Activated CD8-positive, alpha-beta memory T cell treated with anti-CD3 and anti-CD28 coated beads for 36 hours (primary cell): ENCODE measurements at regions not wholly inside any gene's neighbourhood (a gene's known extent, or its start where the extent isn't known, plus 50 kb on each side); places are given as distances from the start of the nearest gene placed in this dataset.

Experiments
- CTCF ChIA-PET: fragments of 350-600 bp; sonication (Branson Sonifier 250); formaldehyde crosslinking; loops from one replicate; lab custom pipeline; 2021; ENCODE audit warnings: antibody characterized with exemption; lab: Charles Lee
- POLR2A ChIA-PET: fragments of 350-600 bp; sonication (Branson Sonifier 250); formaldehyde crosslinking; loops from one replicate; lab custom pipeline; 2021; ENCODE audit warnings: antibody characterized with exemption; lab: Charles Lee

DNA sequence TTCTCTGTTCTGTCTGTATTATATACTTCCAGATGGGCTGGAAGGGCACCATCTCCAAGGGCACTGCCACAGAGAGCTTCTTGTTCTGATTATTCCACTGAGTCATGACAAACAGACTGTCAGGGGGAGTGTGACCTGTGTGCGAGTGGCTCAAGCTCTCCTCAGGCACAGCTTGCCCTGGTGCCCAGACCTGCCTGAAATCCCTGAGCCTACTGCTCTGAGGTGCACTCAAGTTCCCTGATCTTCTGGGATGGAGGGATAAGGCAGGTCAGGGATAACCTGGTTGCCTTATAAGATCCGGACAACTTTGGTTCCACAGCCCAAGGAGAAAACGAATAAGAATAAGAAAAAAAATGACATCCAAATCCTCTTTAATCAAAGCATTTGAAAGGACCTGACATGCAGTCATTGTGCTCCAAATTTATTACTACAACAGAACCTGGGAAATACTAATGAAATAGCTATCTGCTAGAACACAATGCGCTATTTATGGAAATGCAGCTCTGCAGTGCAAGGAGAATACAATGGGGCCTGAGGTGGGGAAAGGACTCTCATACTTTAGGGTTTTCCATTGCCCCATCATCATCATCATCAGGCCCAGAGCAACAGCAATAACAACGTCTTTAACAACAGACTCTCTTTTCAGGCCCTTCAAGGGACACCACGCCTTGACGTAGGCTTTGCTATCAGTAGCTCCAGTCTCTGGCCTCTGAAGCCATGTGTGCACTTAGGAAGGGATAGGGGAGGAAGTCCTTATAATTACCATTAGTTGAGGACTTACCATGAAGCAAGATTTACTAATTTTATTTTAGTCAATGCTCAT, 217.1 kb upstream of the KIRREL3 start:
- CTCF ChIA-PET, result no interaction called here
- POLR2A ChIA-PET, result no interaction called here

DNA sequence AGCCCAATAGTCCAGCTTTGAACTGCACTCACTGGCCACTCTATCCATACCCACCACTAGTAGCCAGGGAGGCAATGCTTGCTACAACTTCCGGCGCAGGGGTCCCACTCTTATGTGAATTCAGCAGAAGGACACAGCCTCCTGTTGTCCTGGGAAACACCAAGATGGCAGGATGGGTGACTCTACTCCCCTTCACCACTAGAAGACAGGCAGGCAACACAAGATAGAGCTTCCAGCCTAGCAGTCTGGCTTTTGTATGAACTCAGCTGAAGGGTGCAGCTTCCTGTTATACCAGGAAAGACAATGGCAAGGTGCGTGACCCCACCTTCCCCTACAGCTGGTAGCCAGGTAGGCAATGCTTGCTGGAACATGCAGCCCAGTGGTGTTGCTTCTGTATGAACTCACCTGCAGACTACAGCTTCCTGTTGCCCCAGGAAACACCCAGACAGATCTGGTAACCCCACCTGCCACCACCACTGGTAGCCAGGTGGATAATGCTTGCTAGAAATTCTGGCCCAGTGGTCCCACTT, 205.2 kb upstream of the KIRREL3 start:
- CTCF ChIA-PET, result no interaction called here
- POLR2A ChIA-PET, result no interaction called here

DNA sequence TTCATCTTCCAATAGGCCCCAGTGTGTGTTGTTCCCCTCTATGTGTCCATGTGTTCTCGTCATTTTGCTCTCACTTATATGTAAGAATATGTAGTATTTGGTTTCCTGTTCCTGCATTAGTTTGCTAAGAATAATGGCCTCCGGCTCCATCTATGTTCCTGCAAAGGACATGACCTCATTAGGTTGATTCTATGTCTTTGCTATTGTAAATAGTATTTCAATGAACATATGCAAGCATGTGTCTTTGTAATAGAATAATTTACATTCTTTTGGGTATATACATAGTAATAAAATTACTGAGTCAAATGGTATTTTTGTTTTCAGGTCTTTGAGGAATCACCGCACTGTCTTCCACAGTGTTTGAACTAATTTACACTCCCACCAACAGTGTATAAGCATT, 202.9 kb upstream of the KIRREL3 start:
- CTCF ChIA-PET, result no interaction called here
- POLR2A ChIA-PET, result no interaction called here

DNA sequence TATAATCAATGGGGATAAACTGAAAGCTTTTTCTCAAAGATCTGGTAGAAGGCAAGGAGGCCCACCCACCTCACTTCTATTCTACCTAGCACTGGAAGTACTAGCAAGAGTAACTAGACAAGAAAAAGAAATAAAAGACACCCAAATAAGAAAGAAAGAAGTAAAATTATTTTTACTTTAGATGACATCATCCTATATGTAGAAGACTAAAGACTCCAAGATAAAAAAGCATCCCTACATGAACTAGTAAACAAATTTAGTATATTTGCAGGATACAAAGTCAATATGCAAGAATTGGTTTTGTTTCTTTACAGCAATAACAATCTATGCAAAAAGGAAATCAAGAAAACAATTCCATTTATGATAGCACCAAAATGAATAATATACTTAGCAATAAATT, 201.5 kb upstream of the KIRREL3 start:
- CTCF ChIA-PET, result no interaction called here
- POLR2A ChIA-PET, result no interaction called here

DNA sequence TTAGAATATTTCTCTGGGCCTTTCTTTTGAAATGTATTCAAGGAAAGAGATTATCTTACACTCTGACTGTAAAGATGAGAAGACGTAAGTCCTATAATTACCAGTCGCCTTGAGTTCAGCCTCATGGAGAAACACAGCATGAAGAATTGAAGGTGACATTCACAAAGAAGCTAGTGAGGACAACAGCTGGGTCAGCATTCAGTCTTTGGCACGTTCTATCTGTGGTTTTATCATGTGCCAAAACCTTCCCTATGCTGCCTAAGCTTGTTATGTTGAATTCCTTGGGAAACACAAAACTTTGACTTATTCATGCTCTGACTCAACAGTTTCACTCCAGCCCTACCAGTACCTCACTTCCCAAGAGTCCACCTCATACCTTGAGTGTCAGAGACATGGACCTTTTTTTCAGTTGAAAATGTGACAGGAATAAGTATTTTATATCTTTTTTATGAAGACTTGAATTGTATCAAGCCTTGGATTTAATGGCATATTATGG, 198.8 kb upstream of the KIRREL3 start:
- ChIA-PET CTCF (no interaction called here), POLR2A (no interaction called here)

DNA sequence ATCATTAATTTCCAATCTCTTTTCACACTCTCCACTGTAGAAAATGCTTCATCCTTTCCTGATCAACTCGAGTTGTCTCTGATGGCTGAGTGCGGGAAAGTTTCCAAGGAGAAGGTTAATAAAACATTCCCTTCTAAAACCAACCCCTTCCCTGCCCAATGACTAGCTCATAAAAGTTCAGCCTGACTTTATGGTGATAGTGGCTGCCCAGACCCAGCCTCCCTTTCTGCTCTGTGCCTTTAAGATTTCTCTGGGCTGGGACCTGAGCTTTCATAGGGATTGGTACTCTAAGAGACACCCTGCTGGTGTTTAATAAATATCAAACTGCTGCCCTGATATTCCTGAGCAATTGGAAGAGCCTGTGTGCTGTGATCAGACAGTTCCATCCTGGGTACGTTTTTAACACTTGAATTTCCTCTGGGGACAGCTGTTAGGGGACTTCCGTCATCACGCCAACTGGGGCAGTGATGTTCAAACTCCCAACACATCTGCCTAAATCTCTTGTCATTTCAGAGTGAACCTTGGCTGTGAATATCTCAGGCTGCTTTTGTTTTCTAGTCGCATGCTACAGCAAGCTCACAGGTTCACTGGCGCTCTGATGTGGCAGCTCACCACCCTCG, 195.0 kb upstream of the KIRREL3 start:
- ChIA-PET POLR2A (interaction anchor here (0.5 kb wide), 1 partner anchor 656 kb away, joined by 5 read pairs; no protein-coding TSS in a partner anchor), CTCF (no interaction called here)

DNA sequence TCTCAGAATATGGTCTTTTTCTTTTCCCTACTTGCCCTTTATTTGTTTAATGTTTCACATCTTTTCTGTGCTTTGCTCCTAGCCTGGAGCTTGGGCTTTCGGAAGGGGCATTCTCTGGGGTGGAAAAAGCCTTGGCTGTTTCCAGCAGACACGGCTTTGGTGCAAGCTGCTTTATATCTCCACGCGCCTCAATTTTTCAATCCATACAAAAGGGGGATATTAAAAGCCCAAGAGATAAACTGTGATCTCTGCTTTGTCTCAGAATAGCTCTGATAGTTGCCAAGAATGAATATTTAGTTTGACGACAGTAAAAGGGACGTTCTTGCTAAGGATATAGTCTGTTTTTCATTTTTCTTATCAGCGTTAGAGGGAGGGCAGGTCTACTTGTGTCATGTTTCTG, 194.0 kb upstream of the KIRREL3 start:
- POLR2A ChIA-PET, result no interaction called here
- CTCF ChIA-PET, result no interaction called here

DNA sequence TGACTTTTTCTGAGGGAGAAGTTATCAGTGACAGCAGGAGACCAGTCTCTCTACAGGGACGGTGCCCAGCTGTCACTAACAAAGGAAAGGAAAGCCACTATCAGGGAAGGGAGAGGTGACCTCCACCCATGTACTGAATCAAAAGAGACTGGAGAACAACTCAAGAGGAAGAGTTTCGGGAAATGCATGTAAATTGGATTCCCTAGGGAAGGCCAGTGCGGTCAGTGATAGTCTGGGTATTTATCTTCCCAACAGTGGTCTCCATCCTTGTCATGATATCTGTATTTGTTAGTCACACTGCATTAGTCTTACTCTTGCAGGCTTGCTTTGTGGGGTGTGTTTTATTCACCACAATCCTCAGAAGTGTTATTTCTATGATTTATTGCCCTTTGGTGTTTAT, 193.4 kb upstream of the KIRREL3 start:
- ChIA-PET CTCF (no interaction called here), POLR2A (no interaction called here)

DNA sequence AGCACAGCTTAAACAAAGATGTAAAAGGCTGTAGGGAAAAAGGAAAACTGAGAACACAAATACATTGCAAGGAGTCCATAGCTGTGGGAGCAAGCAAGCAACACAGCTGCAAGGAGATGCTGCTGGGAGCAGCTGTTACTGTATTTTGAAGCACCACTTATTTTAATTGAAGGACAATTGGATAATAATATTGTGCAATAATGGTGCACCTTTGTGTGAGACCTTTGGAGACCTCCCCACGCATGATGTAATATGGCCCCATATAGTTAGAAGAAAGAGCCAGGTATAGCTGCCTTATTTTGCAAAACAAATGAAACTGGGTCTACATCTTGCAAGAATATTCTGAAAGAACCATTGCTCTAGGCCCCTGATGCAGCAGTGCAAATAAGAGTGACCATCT, 191.1 kb upstream of the KIRREL3 start:
- ChIA-PET POLR2A (no interaction called here), CTCF (no interaction called here)

DNA sequence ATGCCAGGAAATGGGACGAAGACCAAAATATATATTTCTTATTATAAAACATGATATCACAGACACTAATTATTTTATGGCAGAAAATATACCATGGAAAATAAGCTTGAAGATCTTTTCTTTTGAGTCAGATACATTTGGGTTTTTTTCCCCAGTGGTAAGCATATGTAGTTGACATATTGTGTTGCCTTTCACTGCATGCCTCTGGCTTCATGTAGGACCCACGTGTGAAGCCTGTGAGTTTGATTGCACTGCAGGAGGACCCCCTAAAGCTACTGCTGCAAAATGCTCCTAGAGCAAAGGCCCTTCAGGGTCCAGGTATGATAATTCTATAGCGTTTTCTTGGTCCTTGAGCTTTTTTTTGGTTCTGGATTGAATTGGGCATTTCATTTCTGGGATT, 190.7 kb upstream of the KIRREL3 start:
- ChIA-PET POLR2A (no interaction called here), CTCF (no interaction called here)

DNA sequence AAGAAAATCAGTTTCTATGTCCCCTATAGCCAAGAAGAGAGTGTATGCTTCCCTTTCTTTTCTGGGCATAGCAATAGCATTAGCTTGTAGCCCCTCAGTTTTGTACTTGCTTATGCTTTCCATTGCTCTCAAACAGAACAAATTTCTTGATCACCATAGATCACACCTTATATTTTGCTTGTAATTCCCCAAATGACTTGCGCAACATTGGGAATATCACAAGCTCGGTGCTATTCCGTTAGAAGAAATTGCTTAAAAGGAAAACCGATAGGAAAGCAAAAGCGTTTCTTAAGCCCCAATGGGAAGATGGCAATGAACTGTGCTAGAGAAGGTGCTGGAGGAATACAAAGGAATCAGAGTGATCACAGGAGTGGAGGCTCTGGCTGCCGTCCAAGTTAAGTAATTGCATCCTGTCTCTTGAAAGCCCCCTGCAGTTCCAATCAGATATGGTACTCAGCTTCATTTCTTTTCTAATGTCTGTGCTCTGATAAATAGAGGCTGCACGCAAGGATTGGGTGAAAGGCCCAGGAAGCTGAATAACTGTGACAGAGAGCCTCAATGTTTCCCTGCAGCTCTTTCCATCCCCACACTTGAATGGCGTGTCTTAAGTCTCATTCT, 182.1 kb upstream of the KIRREL3 start:
- CTCF ChIA-PET, result no interaction called here

DNA sequence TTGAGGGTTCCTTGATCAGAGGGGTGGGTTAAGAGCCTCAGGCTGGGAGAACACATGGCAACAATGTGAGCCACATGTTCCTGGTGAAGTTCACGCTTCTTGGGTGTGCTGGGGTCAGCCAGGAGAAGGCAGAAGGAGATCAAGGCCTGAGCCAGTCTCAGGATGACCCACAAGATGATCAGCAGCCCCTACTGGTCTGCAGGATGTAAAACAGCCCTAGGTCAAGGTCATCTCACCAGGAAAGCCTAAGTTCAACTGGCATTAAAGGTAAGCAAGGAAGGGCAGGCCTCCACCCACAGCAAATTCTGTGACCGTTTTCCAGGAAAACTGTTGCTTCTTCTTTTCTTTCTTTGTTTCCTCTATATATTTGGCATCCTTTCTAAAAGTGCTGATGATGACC, 156.7 kb upstream of the KIRREL3 start:
- ChIA-PET CTCF (no interaction called here), POLR2A (no interaction called here)

More for the DNA sequence above, 182.1 kb upstream of the KIRREL3 start:
- POLR2A ChIA-PET, result no interaction called here

DNA sequence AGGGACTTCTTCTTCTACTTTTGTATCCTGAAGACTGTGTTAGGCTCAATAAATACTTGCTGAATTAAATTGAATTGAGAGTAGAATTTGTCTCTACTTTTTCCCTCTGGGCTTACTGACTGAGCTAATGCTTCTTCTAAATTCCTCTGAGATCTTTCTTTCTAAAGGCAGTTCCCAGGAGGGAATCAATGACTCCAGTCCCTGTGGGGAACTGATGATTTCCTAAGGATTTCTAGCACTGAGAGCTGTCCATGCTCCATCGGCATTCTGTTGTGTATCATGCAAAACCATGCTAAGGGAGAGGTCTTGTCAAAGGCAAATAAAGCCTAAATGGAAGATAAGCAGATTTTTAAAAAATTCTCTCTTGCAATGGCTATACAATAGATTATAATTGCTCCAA, 148.8 kb upstream of the KIRREL3 start:
- ChIA-PET POLR2A (no interaction called here), CTCF (no interaction called here)

DNA sequence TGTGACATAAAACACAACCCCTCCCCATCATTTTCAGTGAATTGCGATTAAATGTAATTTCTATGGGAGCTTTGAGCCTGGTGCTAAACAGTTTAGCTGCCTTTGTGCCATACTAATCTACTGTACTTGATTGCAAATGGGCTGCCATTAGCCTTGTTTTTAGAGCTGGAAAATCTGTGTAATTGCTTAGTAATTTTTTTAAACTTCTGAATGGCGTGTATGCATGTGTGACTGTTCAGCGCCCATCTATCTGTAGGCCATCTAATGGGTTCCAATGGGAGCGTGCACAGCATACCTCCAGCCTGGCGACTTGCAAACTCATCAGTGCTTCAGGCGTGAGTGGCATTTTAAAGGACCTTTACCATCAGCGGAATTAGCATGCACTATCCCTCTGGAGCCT, 142.7 kb upstream of the KIRREL3 start:
- ChIA-PET POLR2A (no interaction called here), CTCF (no interaction called here)

DNA sequence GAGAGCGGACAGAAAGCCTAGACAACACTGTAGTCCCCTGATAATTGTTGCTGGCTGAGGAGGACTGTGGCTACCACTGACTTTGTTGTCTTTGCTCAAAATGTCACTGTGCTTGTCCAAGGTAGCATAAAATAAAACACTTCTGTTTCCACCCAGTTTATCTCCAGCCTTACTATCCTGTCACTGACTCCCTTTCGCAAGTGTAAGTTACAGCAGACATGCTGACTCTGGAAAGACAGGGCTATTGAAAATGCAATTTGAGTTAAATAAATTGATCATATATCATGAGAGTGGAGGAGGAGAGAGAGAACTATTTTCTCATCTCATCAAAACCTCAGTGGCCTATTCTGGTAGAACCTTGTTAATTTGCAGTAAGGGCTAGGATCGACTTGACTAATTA, 138.0 kb upstream of the KIRREL3 start:
- ChIA-PET POLR2A (no interaction called here), CTCF (no interaction called here)

DNA sequence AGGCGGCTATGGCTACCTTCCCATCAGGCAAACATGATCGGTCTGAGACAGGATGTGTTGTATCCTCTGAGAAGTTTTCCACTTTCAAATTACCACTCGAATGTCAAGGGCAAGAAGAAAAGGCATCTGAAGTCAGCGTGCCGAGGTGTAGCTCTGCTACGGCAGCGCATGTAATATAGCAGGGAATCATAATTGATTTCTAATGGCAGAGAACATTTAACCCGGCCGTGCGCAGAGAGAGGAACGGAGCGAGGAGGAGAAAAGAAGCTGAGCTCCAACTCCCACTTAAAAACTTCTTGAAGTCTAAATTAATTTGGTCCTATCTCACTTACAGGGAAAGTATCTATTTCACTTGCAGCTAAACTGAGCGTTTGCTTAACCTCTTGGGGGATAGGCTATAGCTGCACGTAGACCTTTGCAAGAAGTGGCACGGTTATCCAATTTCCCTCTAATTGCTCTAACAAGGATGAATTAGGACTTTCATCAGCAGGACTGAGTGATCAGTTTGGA, 137.3 kb upstream of the KIRREL3 start:
- ChIA-PET CTCF (no interaction called here), POLR2A (no interaction called here)

DNA sequence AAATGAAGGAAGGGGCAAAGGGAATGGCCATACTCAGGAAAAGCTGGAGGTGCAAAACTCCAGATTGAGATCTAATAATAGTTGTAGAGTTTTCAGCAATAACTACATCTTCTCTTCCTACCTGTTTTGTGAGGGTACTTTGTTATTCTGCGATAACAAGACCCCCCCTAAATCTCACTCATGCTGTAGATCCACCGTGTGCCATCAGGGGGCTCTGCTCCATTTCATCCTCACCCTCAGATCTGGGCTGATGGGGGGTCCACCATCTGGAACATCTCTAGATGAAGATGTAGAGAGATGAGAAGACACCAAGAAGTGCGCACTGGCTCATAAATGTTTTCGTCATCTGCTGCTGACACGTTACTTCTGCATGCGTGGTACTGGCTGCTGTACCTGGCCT, 135.9 kb upstream of the KIRREL3 start:
- CTCF ChIA-PET, result no interaction called here
- POLR2A ChIA-PET, result no interaction called here

DNA sequence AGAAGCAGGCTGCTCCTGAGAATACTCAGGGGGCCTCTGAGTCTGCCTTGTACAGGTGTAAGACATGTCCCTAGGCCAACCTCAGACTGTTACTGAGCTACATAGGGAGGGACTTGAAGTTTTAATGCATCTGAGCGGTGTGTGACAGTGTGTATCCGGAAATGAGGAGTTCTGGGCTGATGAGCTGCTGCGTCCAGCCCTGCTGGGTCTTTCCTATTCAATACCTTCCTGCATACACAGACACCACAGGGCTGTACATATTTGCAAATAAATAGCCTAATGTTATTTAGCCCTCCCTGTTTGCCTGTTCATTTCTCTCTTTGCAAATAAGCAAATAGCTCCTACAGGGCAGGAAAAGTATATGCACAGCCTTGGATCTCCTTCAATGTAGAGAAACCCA, 134.7 kb upstream of the KIRREL3 start:
- ChIA-PET CTCF (no interaction called here), POLR2A (no interaction called here)

DNA sequence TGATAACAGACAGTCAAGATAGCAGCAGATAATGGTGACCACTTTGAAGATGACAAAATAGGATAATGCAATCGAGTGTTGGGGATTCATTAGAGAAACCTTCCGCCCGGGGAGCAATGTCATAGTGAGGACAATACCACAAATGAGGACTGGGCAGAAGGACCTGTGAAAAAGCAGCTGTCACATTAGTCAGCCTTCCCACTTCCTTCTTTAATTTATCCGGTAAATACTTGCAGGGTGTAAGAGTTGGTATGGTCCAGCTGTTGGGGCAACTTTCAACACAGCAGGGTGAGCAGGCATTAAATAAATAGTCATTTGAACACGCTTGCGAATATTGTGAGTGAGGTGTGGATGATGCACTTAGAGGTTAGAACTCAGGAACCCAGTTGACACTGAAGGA, 132.5 kb upstream of the KIRREL3 start:
- ChIA-PET CTCF (no interaction called here), POLR2A (no interaction called here)

DNA sequence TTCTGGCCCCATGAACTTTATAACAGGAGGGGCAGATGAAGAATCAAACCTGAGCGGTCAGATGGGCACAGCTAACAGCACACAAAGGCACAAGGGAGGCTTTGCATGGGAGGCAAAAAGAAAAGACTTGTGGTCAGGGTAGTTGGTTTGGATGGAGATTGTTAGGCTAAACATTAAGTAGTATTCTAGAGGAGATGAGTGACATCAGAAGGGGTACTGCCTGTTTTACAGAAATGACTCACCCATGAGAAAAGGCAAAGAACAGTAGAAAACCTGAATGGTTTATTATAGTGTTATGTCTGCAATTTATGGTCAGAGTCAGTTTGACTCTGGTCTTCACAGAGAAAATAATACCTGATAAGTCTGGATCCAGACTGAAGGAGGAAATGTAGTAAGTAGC, 129.8 kb upstream of the KIRREL3 start:
- ChIA-PET POLR2A (no interaction called here), CTCF (no interaction called here)
